ENCODE measurements at regions not wholly inside any gene's neighbourhood (a gene's known extent, or its start where the extent isn't known, plus 50 kb on each side); places are given as distances from the start of the nearest gene placed in this dataset.

GRCh38 chr18:5662586-5663090, 118.8 kb upstream of the EPB41L3 start:
- Histone ChIP-seq H3K79me2 (ENCODE audit: control insufficient read depth, low read length) (no peaks in the 10 kb centered on the region), H3K9me3 (ENCODE audit: control insufficient read depth, insufficient read depth, low read length) (no peaks in the 10 kb centered on the region), H3K9me2 (replicated peaks; ENCODE audit: control insufficient read depth, low read length) (no peaks in the 10 kb centered on the region), H3K4me2 (ENCODE audit: low read length) (no peak overlapping the region), H3K27me3 (ENCODE audit: control insufficient read depth, low read length) (no peaks in the 10 kb centered on the region), H3K36me3 (ENCODE audit: control insufficient read depth, low read length) (no peaks in the 10 kb centered on the region), H3K4me3 (ENCODE audit: low read length) (no peak overlapping the region), H3F3A (ENCODE audit: control insufficient read depth, insufficient read depth) (no peaks in the 10 kb centered on the region), H3K4me1 (ENCODE audit: control insufficient read depth, low read length) (no peaks in the 10 kb centered on the region), H4K20me1 (ENCODE audit: control insufficient read depth, insufficient read depth, low read depth, low read length) (no peaks in the 10 kb centered on the region), H3K27ac (ENCODE audit: low read depth, low read length) (no peak overlapping the region)
- TF ChIP-seq EZH2phosphoT487 (IDR thresholded peaks at IDR 0.05; ENCODE audit: borderline replicate concordance, low read length), result no peak
- no peak for TF ChIP-seq CTCF (IDR thresholded peaks at IDR 0.05; ENCODE audit: low read depth, low read length, poor library complexity, severe bottlenecking)

- no peaks in the 10 kb centered on the region for H3K36me3 ChIP-seq (ENCODE audit: control insufficient read depth, low read length)
- H3K4me1 ChIP-seq (ENCODE audit: control insufficient read depth, low read length), result no peaks in the 10 kb centered on the region
- no peaks in the 10 kb centered on the region for H3K79me2 ChIP-seq (ENCODE audit: control insufficient read depth, low read length)
- TF ChIP-seq CTCF (IDR thresholded peaks at IDR 0.05; ENCODE audit: low read depth, low read length, poor library complexity, severe bottlenecking) (no peak), EZH2phosphoT487 (IDR thresholded peaks at IDR 0.05; ENCODE audit: borderline replicate concordance, low read length) (no peak)
- no peaks in the 10 kb centered on the region for H4K20me1 ChIP-seq (ENCODE audit: control insufficient read depth, insufficient read depth, low read depth, low read length)
- H3K9me2 ChIP-seq (replicated peaks; ENCODE audit: control insufficient read depth, low read length), result no peaks in the 10 kb centered on the region
- no peaks in the 10 kb centered on the region for H3F3A ChIP-seq (ENCODE audit: control insufficient read depth, insufficient read depth)
- H3K4me3 ChIP-seq (ENCODE audit: low read length), result no peak overlapping the region
- no peak overlapping the region for H3K4me2 ChIP-seq (ENCODE audit: low read length)
- H3K9me3 ChIP-seq (ENCODE audit: control insufficient read depth, insufficient read depth, low read length), result no peaks in the 10 kb centered on the region
- H3K27ac ChIP-seq (ENCODE audit: low read depth, low read length), result no peak overlapping the region
- no peaks in the 10 kb centered on the region for H3K27me3 ChIP-seq (ENCODE audit: control insufficient read depth, low read length)
Measured at GRCh38 chr18:5661179-5661578, 117.4 kb upstream of the EPB41L3 start.

- Histone ChIP-seq H3K9me3 (ENCODE audit: control insufficient read depth, insufficient read depth, low read length) (no peaks in the 10 kb centered on the region), H3K4me3 (ENCODE audit: low read length) (no peak overlapping the region), H3K4me1 (ENCODE audit: control insufficient read depth, low read length) (no peaks in the 10 kb centered on the region), H3K9me2 (replicated peaks; ENCODE audit: control insufficient read depth, low read length) (no peaks in the 10 kb centered on the region), H4K20me1 (ENCODE audit: control insufficient read depth, insufficient read depth, low read depth, low read length) (no peaks in the 10 kb centered on the region), H3K79me2 (ENCODE audit: control insufficient read depth, low read length) (no peaks in the 10 kb centered on the region), H3F3A (ENCODE audit: control insufficient read depth, insufficient read depth) (no peaks in the 10 kb centered on the region), H3K27ac (ENCODE audit: low read depth, low read length) (no peak overlapping the region), H3K36me3 (ENCODE audit: control insufficient read depth, low read length) (no peaks in the 10 kb centered on the region), H3K27me3 (ENCODE audit: control insufficient read depth, low read length) (no peaks in the 10 kb centered on the region), H3K4me2 (ENCODE audit: low read length) (no peak overlapping the region)
- no peak for TF ChIP-seq EZH2phosphoT487 (IDR thresholded peaks at IDR 0.05; ENCODE audit: borderline replicate concordance, low read length)
- no peak for TF ChIP-seq CTCF (IDR thresholded peaks at IDR 0.05; ENCODE audit: low read depth, low read length, poor library complexity, severe bottlenecking)
Measured at GRCh38 chr18:5653802-5654201, 110.0 kb upstream of the EPB41L3 start.

All from DOHH2 (cell line).